Endothelial cell of umbilical vein (primary cell): ENCODE measurements at regions not wholly inside any gene's neighbourhood (a gene's known extent, or its start where the extent isn't known, plus 50 kb on each side); places are given as distances from the start of the nearest gene placed in this dataset.

Experiments
- POLR2A ChIP-seq: IDR thresholded peaks from 2 replicates; pipeline ENCODE4 v1.6.1; 2012; ENCODE audit warnings: low read depth, mild to moderate bottlenecking, control low read depth, low read length
- TF ChIP-seq, protein P1 (sequence below), 2 donors: IDR thresholded peaks; 1 replicate in 1 of 2; 2 replicates in 1 of 2; pipeline ENCODE4 v1.5.1; 2011; ENCODE audit warnings: low read length in 2 of 2, mild to moderate bottlenecking in 2 of 2, moderate library complexity in 2 of 2, control low read depth in 1 of 2, inconsistent platforms in 1 of 2, low read depth in 1 of 2; ENCODE audit not compliant: insufficient read depth in 1 of 2; ENCODE audit errors: extremely low read depth in 1 of 2

DNA sequence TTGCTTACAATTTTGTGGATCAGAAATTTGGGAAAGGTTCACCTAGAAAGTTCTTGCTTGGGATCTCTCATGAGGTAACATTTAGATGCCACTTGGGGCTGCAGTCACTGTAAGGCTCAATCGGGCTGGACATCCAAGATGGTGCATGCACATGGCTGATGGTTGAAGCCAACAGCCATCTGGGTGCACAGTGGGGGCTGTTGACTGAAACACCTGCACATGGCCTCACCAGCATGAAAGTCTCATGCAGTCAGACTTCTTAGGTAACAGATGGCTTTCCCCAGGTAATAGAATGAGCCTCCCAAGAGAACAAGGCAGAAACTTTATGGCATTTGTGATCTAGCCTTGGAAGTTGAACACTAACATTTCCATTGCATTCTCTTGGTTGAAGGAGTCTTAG, 740.7 kb upstream of the AUTS2 start:
- TF ChIP-seq, protein P1, sequence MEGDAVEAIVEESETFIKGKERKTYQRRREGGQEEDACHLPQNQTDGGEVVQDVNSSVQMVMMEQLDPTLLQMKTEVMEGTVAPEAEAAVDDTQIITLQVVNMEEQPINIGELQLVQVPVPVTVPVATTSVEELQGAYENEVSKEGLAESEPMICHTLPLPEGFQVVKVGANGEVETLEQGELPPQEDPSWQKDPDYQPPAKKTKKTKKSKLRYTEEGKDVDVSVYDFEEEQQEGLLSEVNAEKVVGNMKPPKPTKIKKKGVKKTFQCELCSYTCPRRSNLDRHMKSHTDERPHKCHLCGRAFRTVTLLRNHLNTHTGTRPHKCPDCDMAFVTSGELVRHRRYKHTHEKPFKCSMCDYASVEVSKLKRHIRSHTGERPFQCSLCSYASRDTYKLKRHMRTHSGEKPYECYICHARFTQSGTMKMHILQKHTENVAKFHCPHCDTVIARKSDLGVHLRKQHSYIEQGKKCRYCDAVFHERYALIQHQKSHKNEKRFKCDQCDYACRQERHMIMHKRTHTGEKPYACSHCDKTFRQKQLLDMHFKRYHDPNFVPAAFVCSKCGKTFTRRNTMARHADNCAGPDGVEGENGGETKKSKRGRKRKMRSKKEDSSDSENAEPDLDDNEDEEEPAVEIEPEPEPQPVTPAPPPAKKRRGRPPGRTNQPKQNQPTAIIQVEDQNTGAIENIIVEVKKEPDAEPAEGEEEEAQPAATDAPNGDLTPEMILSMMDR (IDR thresholded peaks at IDR 0.05; ENCODE audit: extremely low read depth in 1 of 2, insufficient read depth in 1 of 2, low read depth in 1 of 2, low read length in 2 of 2), result no peak
- no peak for TF ChIP-seq POLR2A
